ENCODE measurements at regions not wholly inside any gene's neighbourhood (a gene's known extent, or its start where the extent isn't known, plus 50 kb on each side); places are given as distances from the start of the nearest gene placed in this dataset.

DNA sequence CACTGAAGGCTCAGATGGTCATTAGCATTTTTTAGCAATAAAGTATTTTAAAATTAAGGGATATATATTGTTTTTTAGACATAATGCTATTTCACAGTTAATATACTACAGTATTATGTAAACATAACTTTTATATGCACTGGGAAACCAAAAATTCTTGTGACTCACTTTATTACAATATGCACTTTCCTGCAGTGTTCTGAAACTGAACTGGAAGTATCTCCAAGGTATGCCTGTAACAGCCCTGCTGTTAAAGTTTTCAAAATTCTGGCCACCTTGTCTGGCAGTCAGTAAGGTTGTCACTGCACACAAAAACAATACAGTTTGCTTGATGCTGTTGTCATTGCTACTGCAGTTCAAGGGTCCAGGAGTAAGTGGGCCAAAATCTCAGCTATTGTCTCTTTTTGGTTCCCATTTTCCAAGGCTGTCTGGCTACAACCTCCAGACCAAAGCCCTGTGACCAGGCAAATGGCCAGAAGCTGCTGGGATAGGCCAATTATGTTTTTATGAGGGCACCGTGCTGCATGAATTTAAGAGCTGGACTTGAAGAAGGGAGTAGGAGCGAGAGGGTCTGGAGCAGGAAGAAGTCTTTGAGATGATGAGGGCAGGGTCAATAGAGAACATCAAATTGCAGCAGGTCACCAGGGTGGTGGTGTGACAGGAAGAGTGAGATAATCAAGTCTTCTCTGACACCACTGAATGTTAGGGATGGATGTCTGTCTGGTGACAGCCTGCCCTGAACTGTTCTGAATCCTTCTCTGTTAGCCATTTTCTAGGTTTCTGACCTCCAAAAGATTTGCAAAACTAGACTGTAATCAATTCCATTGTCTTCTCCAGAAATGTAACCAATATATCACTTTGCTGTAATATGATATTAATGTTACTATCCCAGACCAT, 82.3 kb upstream of the CACHD1 start:
- POLR2A ChIA-PET = no interaction called here

DNA sequence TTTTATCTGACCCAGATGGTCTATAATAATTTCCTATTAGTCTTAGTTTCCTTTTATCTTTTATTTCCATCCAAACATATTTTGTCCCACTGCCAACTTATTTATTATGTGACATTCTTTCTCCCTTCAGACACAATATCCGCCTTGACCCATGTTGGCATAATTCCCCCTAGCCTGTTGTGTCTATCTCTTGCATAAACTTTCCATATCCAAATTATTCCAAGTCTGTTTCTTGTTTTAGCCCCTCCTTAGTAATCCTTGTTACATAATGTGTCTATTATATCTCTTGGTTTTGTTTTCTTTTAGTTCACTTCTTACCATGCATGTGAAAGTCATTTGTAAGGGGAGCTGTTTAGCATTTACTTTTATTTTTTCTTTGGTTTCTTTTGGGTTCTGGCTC, 81.6 kb upstream of the CACHD1 start:
- ChIA-PET CTCF (no interaction called here), POLR2A (no interaction called here)
- Mint-ChIP-seq H3K27me3 (ENCODE audit: insufficient read depth, unreplicated experiment) (peaks cover 2% of the 10 kb centered on the region), H3K36me3 (ENCODE audit: insufficient read depth, unreplicated experiment) (no peaks in the 10 kb centered on the region), H3K4me1 (ENCODE audit: low read depth, unreplicated experiment) (no peaks in the 10 kb centered on the region), H3K4me3 (ENCODE audit: unreplicated experiment) (no peak overlapping the region), H3K27ac (ENCODE audit: unreplicated experiment) (no peak overlapping the region), H3K9me3 (ENCODE audit: unreplicated experiment) (no peaks in the 10 kb centered on the region)
- H3K27me3 ChIP-seq (replicated peaks; ENCODE audit: control insufficient read depth, insufficient read depth, low read length) = no peaks in the 10 kb centered on the region
- DNase-seq = no peak
- intact Hi-C loops (cut with micrococcal nuclease; ENCODE audit: unreplicated experiment) = no loop called here
- H3K9me3 ChIP-seq = no peaks in the 10 kb centered on the region
- no peaks in the 10 kb centered on the region for H3K36me3 ChIP-seq (ENCODE audit: control insufficient read depth, insufficient read depth, low read length)
- TF ChIP-seq, protein P1, sequence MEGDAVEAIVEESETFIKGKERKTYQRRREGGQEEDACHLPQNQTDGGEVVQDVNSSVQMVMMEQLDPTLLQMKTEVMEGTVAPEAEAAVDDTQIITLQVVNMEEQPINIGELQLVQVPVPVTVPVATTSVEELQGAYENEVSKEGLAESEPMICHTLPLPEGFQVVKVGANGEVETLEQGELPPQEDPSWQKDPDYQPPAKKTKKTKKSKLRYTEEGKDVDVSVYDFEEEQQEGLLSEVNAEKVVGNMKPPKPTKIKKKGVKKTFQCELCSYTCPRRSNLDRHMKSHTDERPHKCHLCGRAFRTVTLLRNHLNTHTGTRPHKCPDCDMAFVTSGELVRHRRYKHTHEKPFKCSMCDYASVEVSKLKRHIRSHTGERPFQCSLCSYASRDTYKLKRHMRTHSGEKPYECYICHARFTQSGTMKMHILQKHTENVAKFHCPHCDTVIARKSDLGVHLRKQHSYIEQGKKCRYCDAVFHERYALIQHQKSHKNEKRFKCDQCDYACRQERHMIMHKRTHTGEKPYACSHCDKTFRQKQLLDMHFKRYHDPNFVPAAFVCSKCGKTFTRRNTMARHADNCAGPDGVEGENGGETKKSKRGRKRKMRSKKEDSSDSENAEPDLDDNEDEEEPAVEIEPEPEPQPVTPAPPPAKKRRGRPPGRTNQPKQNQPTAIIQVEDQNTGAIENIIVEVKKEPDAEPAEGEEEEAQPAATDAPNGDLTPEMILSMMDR (IDR thresholded peaks at IDR 0.05; ENCODE audit: insufficient read depth in 1 of 2, low read depth in 1 of 2, low read length in 1 of 2, severe bottlenecking in 1 of 2, unreplicated experiment in 1 of 2) = no peak
- no peaks in the 10 kb centered on the region for H3K4me1 ChIP-seq
- H3K4me3 ChIP-seq (ENCODE audit: low read depth, low read length) = no peak overlapping the region
- BruUV-seq (replicated peaks) = no TSS peak

More for the DNA sequence above, 82.3 kb upstream of the CACHD1 start:
- H3K9me3 Mint-ChIP-seq (ENCODE audit: unreplicated experiment) = no peaks in the 10 kb centered on the region
- no peak overlapping the region for H3K4me3 ChIP-seq (ENCODE audit: low read depth, low read length)
- no peaks in the 10 kb centered on the region for H3K36me3 Mint-ChIP-seq (ENCODE audit: insufficient read depth, unreplicated experiment)
- H3K9me3 ChIP-seq = no peaks in the 10 kb centered on the region
- H3K27me3 ChIP-seq (replicated peaks; ENCODE audit: control insufficient read depth, insufficient read depth, low read length) = no peaks in the 10 kb centered on the region
- BruUV-seq (replicated peaks) = no TSS peak
- no peak overlapping the region for H3K4me3 Mint-ChIP-seq (ENCODE audit: unreplicated experiment)
- intact Hi-C loops (cut with micrococcal nuclease; ENCODE audit: unreplicated experiment) = no loop called here
- peaks cover 2% of the 10 kb centered on the region for H3K27me3 Mint-ChIP-seq (ENCODE audit: insufficient read depth, unreplicated experiment)
- CTCF ChIA-PET = no interaction called here
- H3K27ac Mint-ChIP-seq (ENCODE audit: unreplicated experiment) = no peak overlapping the region
- no peaks in the 10 kb centered on the region for H3K4me1 Mint-ChIP-seq (ENCODE audit: low read depth, unreplicated experiment)
- no peaks in the 10 kb centered on the region for H3K4me1 ChIP-seq
- TF ChIP-seq, protein P1 (IDR thresholded peaks at IDR 0.05; ENCODE audit: insufficient read depth in 1 of 2, low read depth in 1 of 2, low read length in 1 of 2, severe bottlenecking in 1 of 2, unreplicated experiment in 1 of 2) = no peak
- no peaks in the 10 kb centered on the region for H3K36me3 ChIP-seq (ENCODE audit: control insufficient read depth, insufficient read depth, low read length)
- no peak for DNase-seq

DNA sequence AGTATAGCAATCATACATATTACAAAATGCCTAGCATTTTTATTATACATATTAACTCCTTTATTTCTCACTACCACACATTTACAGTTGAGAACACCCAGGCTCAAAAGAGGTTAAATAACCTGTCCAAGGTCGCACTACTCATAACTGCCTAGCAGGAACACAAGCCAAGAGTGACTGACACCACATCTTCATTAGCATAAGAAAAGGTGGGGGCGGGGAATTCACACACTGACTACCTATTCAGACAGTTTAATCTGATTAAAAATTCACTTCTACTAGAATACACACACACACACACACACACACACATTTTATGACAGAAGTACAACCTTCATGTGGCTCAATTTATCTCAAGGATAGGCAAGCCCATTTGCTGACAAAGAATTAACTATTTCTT, 77.8 kb upstream of the CACHD1 start:
- Mint-ChIP-seq H3K9me3 (ENCODE audit: unreplicated experiment) (no peaks in the 10 kb centered on the region), H3K27ac (ENCODE audit: unreplicated experiment) (no peak overlapping the region), H3K27me3 (ENCODE audit: insufficient read depth, unreplicated experiment) (peaks cover 2% of the 10 kb centered on the region), H3K4me1 (ENCODE audit: low read depth, unreplicated experiment) (no peaks in the 10 kb centered on the region), H3K4me3 (ENCODE audit: unreplicated experiment) (no peak overlapping the region), H3K36me3 (ENCODE audit: insufficient read depth, unreplicated experiment) (no peaks in the 10 kb centered on the region)
- Histone ChIP-seq H3K27me3 (replicated peaks; ENCODE audit: control insufficient read depth, insufficient read depth, low read length) (no peaks in the 10 kb centered on the region), H3K4me3 (ENCODE audit: low read depth, low read length) (no peak overlapping the region), H3K9me3 (no peaks in the 10 kb centered on the region), H3K4me1 (no peaks in the 10 kb centered on the region), H3K36me3 (ENCODE audit: control insufficient read depth, insufficient read depth, low read length) (no peaks in the 10 kb centered on the region)
- ChIA-PET POLR2A (no interaction called here), CTCF (no interaction called here)
- DNase-seq = no peak
- TF ChIP-seq, protein P1 (IDR thresholded peaks at IDR 0.05; ENCODE audit: insufficient read depth in 1 of 2, low read depth in 1 of 2, low read length in 1 of 2, severe bottlenecking in 1 of 2, unreplicated experiment in 1 of 2) = no peak
- BruUV-seq (replicated peaks) = no TSS peak
- intact Hi-C loops (cut with micrococcal nuclease; ENCODE audit: unreplicated experiment) = no loop called here
